HepG2 (cell line): ENCODE measurements at regions not wholly inside any gene's neighbourhood (a gene's known extent, or its start where the extent isn't known, plus 50 kb on each side); places are given as distances from the start of the nearest gene placed in this dataset.

Source experiments
- CHD2 ChIP-seq: IDR thresholded peaks from 2 replicates; pipeline ENCODE4 v1.6.1; 2011; ENCODE audit warnings: low read depth, low read length, improper control_type of control experiment
- FOXA1 ChIP-seq, 2 experiments: fragments of 450-650 bp in 1 of 2; sonication (generic) in 1 of 2; formaldehyde crosslinking in 1 of 2; IDR thresholded peaks; 2 replicates each; pipeline versions ENCODE4 v1.4.0 to v1.6.1; 2016 to 2020; ENCODE audit warnings: missing genetic modification reagents in 1 of 2
- IRF2 ChIP-seq: IDR thresholded peaks from 2 replicates; pipeline ENCODE4 v1.6.1; 2018; ENCODE audit warnings: missing genetic modification reagents, missing compliant biosample characterization
- MAX ChIP-seq: IDR thresholded peaks from 2 replicates; pipeline ENCODE4 v1.6.1; 2012; ENCODE audit warnings: inconsistent platforms
- NFYC ChIP-seq: IDR thresholded peaks from 2 replicates; pipeline ENCODE4 v1.6.1; 2016; ENCODE audit warnings: missing genetic modification reagents, missing compliant biosample characterization
- TAF1 ChIP-seq: sonication (generic); formaldehyde crosslinking; IDR thresholded peaks from 2 replicates; pipeline ENCODE4 v1.4.0; 2020; ENCODE audit warnings: missing genetic modification reagents
- TMF1 ChIP-seq: sonication (generic); formaldehyde crosslinking; IDR thresholded peaks from 2 replicates; pipeline ENCODE4 v1.8.1; 2022; ENCODE audit warnings: low read depth, missing genetic modification reagents
- YY1 ChIP-seq: IDR thresholded peaks from 2 replicates; pipeline ENCODE4 v1.6.1; 2011; ENCODE audit warnings: low read length, low read depth, moderate library complexity, mild to moderate bottlenecking; ENCODE audit not compliant: insufficient read depth, insufficient replicate concordance
- ZHX1 ChIP-seq: sonication (generic); formaldehyde crosslinking; IDR thresholded peaks from 2 replicates; pipeline ENCODE4 v1.8.1; 2022; ENCODE audit warnings: low read depth, mild to moderate bottlenecking, missing genetic modification reagents
- ZNF549 ChIP-seq: sonication (generic); formaldehyde crosslinking; IDR thresholded peaks from 2 replicates; pipeline ENCODE4 v1.5.0; 2020; ENCODE audit warnings: missing genetic modification reagents
- ZNF777 ChIP-seq: sonication (generic); formaldehyde crosslinking; IDR thresholded peaks from 2 replicates; pipeline ENCODE4 v1.4.0; 2020; ENCODE audit warnings: missing genetic modification reagents
- TF ChIP-seq, protein P1 (sequence below): sonication (generic); formaldehyde crosslinking; IDR thresholded peaks from 2 replicates; pipeline ENCODE4 v1.5.0; 2020; ENCODE audit warnings: mild to moderate bottlenecking, missing genetic modification reagents, moderate library complexity
- TF ChIP-seq, protein P2 (sequence below): sonication (generic); formaldehyde crosslinking; IDR thresholded peaks from 2 replicates; pipeline ENCODE4 v1.5.0; 2020; ENCODE audit warnings: missing genetic modification reagents

DNA sequence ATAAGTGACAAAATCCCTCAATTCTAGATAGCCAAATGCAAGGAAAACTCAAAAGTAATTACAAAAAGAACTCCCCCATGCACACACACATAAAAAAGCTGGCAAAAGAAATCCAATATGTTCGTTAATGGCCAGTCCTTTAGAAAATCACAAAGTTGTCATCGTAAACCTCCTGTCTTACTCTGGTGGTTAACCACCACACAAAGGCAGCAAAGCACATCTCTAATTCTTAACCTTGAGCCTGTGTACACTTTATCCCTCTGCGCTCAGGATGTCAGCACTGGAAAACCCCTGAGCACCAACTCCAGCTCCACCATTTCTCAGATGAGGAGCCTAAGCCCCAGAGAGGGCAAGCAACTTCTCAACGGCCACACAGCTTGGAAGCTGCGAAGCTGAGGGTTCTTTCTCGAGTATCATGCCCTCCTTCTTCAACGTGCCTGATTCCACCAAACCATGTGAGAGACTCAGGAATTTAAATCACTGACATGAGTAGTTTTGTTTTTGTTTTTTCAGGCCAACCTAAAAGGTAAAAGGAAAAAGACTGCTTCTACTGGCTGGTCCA lies 72.5 kb downstream of the C16orf95 start:
- TF ChIP-seq MAX (no peak), ZHX1 (no peak), FOXA1 (IDR thresholded peaks at IDR 0.05) (no peak), FOXA1 (CRISPR knock-in tag; IDR thresholded peaks at IDR 0.05) (no peak), ZNF777 (CRISPR knock-in tag) (no peak), TMF1 (CRISPR knock-in tag) (no peak), ZNF549 (CRISPR knock-in tag) (no peak), NFYC (CRISPR knock-in tag) (no peak), TAF1 (CRISPR knock-in tag) (no peak), YY1 (no peak), IRF2 (CRISPR knock-in tag) (no peak), CHD2 (no peak)
- TF ChIP-seq, protein P1, sequence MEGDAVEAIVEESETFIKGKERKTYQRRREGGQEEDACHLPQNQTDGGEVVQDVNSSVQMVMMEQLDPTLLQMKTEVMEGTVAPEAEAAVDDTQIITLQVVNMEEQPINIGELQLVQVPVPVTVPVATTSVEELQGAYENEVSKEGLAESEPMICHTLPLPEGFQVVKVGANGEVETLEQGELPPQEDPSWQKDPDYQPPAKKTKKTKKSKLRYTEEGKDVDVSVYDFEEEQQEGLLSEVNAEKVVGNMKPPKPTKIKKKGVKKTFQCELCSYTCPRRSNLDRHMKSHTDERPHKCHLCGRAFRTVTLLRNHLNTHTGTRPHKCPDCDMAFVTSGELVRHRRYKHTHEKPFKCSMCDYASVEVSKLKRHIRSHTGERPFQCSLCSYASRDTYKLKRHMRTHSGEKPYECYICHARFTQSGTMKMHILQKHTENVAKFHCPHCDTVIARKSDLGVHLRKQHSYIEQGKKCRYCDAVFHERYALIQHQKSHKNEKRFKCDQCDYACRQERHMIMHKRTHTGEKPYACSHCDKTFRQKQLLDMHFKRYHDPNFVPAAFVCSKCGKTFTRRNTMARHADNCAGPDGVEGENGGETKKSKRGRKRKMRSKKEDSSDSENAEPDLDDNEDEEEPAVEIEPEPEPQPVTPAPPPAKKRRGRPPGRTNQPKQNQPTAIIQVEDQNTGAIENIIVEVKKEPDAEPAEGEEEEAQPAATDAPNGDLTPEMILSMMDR (CRISPR knock-in tag): no peak
- TF ChIP-seq, protein P2, sequence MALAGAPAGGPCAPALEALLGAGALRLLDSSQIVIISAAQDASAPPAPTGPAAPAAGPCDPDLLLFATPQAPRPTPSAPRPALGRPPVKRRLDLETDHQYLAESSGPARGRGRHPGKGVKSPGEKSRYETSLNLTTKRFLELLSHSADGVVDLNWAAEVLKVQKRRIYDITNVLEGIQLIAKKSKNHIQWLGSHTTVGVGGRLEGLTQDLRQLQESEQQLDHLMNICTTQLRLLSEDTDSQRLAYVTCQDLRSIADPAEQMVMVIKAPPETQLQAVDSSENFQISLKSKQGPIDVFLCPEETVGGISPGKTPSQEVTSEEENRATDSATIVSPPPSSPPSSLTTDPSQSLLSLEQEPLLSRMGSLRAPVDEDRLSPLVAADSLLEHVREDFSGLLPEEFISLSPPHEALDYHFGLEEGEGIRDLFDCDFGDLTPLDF (CRISPR knock-in tag): no peak
